ENCODE measurements at regions not wholly inside any gene's neighbourhood (a gene's known extent, or its start where the extent isn't known, plus 50 kb on each side); places are given as distances from the start of the nearest gene placed in this dataset.

DNA sequence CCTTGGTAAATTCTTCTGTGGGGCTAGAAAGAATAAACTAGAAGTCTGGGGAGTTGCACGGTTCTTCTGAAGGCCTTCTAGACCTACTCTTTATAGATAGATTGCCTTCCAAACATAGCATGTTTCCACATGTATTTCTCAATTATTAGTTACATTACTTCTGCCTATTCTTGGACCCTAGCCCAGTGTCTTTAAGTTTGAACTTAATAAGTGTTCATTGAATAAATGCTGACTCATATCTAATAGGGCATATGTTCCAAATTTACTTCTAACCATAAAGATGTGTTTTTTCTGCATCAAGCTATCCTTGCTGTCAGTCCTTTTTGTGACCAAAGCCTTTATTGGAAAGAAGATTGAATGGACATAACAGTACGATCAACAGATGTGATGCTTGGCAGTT lies 503.6 kb upstream of the ZFP42 start:
- H2BK20ac ChIP-seq (ENCODE audit: low read depth, low read length) = no peak overlapping the region
- no peaks in the 10 kb centered on the region for H3K27me3 ChIP-seq (ENCODE audit: control insufficient read depth, insufficient read depth, low read length)
- no peak overlapping the region for H3K4ac ChIP-seq (ENCODE audit: low read depth, low read length)
- intact Hi-C loops (cut with micrococcal nuclease) (no loop called here), in situ Hi-C loops (cut with MboI; ENCODE audit: low sequenced_read_pairs) (no loop called here), dilution Hi-C loops (cut with HindIII; ENCODE audit: low sequenced_read_pairs, unreplicated experiment) (no loop called here)
- H3K18ac ChIP-seq (ENCODE audit: low read depth, low read length) = no peak overlapping the region
- no peak overlapping the region for H3K27ac ChIP-seq (ENCODE audit: insufficient read depth, low read length)
- no peak overlapping the region for H2BK120ac ChIP-seq (ENCODE audit: low read depth, low read length)
- no peak overlapping the region for H4K5ac ChIP-seq (ENCODE audit: low read depth, low read length)
- WGBS, 2 experiments (ENCODE audit: extremely low coverage in 2 of 2, insufficient read length in 1 of 2) = 86% methylated on average over 1 of the region's 2 CpGs; no CpG with 5 or more reads in 1 of the 2 experiments
- H3K9me1 ChIP-seq (ENCODE audit: insufficient read depth, low read length) = no peaks in the 10 kb centered on the region
- DNase-seq (peak; percentile 6), ATAC-seq (ENCODE audit: low read depth) (no peak)
- CTCF ChIA-PET = no interaction called here
- H2BK5ac ChIP-seq (ENCODE audit: low read depth, low read length, poor library complexity, severe bottlenecking) = no peak overlapping the region
- H4K91ac ChIP-seq (ENCODE audit: insufficient read depth, low read depth, low read length) = no peak overlapping the region
- no peaks in the 10 kb centered on the region for H3K79me1 ChIP-seq (ENCODE audit: low read depth in 1 of 2, low read length in 2 of 2)
- H2AFZ ChIP-seq (replicated peaks; ENCODE audit: low read length, poor library complexity) = no peak overlapping the region
- no peak overlapping the region for H2BK15ac ChIP-seq (ENCODE audit: low read depth, low read length)
- no peak overlapping the region for H2AK9ac ChIP-seq (replicated peaks; ENCODE audit: low read depth, low read length, poor library complexity)
- no peak overlapping the region for H3K4me3 ChIP-seq (ENCODE audit: insufficient read depth, low read depth, low read length)
- H4K8ac ChIP-seq (ENCODE audit: low read depth in 2 of 2, low read length in 2 of 2) = no peak overlapping the region
- H3K9me3 ChIP-seq (ENCODE audit: control insufficient read depth, insufficient read depth, low read length) = 0 out of 2 replicates have a peak, but pooled peaks cover 2% of the 10 kb centered on the region
- no peak overlapping the region for H2AK5ac ChIP-seq (ENCODE audit: low read depth, low read length)
- H3K36me3 ChIP-seq (ENCODE audit: control insufficient read depth, insufficient read depth, low read length) = no peaks in the 10 kb centered on the region
- POLR2A ChIA-PET (ENCODE audit: unreplicated experiment) = no interaction called here
- H3K4me1 ChIP-seq (ENCODE audit: control insufficient read depth, insufficient read depth, low read length) = no peaks in the 10 kb centered on the region
- H3K14ac ChIP-seq (replicated peaks; ENCODE audit: low read depth, low read length) = no peak overlapping the region
- no peak overlapping the region for H3K4me2 ChIP-seq (ENCODE audit: low read depth, low read length)
- H3K9ac ChIP-seq (ENCODE audit: low read depth, low read length) = no peak overlapping the region
- H4K20me1 ChIP-seq (ENCODE audit: insufficient read depth, low read length) = no peaks in the 10 kb centered on the region
- no TSS peak for BruUV-seq (replicated peaks)
- TF ChIP-seq NFE2L2 (IDR thresholded peaks at IDR 0.05; ENCODE audit: low read depth, low read length) (peak; percentile 61), RFX5 (IDR thresholded peaks at IDR 0.05; ENCODE audit: low read depth, low read length) (no peak), RAD21 (IDR thresholded peaks at IDR 0.05; ENCODE audit: low read length) (no peak), BHLHE40 (IDR thresholded peaks at IDR 0.05; ENCODE audit: low read depth, low read length) (no peak), SMC3 (IDR thresholded peaks at IDR 0.05; ENCODE audit: low read depth, low read length) (no peak), POLR2A (IDR thresholded peaks at IDR 0.05; ENCODE audit: low read depth, low read length) (no peak), MAFK (IDR thresholded peaks at IDR 0.05; ENCODE audit: low read depth, low read length) (peak; percentile 85), CTCF (conservative IDR thresholded peaks at IDR 0.05; ENCODE audit: low read depth, low read length) (no peak), RCOR1 (IDR thresholded peaks at IDR 0.05; ENCODE audit: insufficient replicate concordance, low read length) (no peak), CHD1 (IDR thresholded peaks at IDR 0.05; ENCODE audit: low read depth, low read length) (no peak), ELK1 (IDR thresholded peaks at IDR 0.05; ENCODE audit: borderline replicate concordance, low read depth, low read length) (no peak), MAZ (IDR thresholded peaks at IDR 0.05; ENCODE audit: borderline replicate concordance, low read depth, low read length) (no peak), MXI1 (IDR thresholded peaks at IDR 0.05; ENCODE audit: borderline replicate concordance, low read depth, low read length) (no peak), FOS (IDR thresholded peaks at IDR 0.05; ENCODE audit: low read depth, low read length) (no peak), CEBPB (IDR thresholded peaks at IDR 0.05; ENCODE audit: low read depth, low read length) (no peak)
- TF ChIP-seq, protein P1, sequence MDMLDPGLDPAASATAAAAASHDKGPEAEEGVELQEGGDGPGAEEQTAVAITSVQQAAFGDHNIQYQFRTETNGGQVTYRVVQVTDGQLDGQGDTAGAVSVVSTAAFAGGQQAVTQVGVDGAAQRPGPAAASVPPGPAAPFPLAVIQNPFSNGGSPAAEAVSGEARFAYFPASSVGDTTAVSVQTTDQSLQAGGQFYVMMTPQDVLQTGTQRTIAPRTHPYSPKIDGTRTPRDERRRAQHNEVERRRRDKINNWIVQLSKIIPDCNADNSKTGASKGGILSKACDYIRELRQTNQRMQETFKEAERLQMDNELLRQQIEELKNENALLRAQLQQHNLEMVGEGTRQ (IDR thresholded peaks at IDR 0.05; ENCODE audit: low read depth, low read length) = no peak
- H3K23ac ChIP-seq (ENCODE audit: low read depth, low read length) = no peak overlapping the region
- H3K56ac ChIP-seq (ENCODE audit: extremely low read depth, insufficient read depth, low read length) = no peak overlapping the region
